AG04450 (cell line): ENCODE measurements at regions not wholly inside any gene's neighbourhood (a gene's known extent, or its start where the extent isn't known, plus 50 kb on each side); places are given as distances from the start of the nearest gene placed in this dataset.

Experiments
- CTCF ChIA-PET: fragments of 300-600, 350-600 bp; formaldehyde crosslinking; extraction: SDS; loops from one replicate; lab custom pipeline; 2022; ENCODE audit warnings: antibody characterized with exemption, inconsistent platforms; lab: Charles Lee
- POLR2A ChIA-PET: fragments of 350-600 bp; formaldehyde crosslinking; extraction: SDS; loops from one replicate; lab custom pipeline; 2021; ENCODE audit warnings: antibody characterized with exemption, inconsistent platforms; lab: Yijun Ruan, JAX
- DNase-seq: peaks from one replicate; pipeline ENCODE4 v3.0.0-alpha.2; 2011; ENCODE audit warnings: low read depth, low spot score
- H3K27ac ChIP-seq: one replicate; pipeline ENCODE4 v1.5.1; 2012; ENCODE audit warnings: low read depth, low read length, control low read depth
- H3K27me3 ChIP-seq: one replicate; pipeline ENCODE4 v1.6.0; 2012; ENCODE audit warnings: low read length; ENCODE audit not compliant: control insufficient read depth, insufficient read depth
- H3K4me3 ChIP-seq: 2 replicates; pipeline ENCODE4 v1.5.1; 2011; ENCODE audit warnings: mild to moderate bottlenecking, low read depth, low read length, control low read depth
- H3K9me3 ChIP-seq: 2 replicates; pipeline ENCODE4 v1.5.1; 2012; ENCODE audit warnings: low read length; ENCODE audit not compliant: control insufficient read depth, insufficient read depth
- TF ChIP-seq, protein P1 (sequence below): IDR thresholded peaks from 2 replicates; pipeline ENCODE4 v1.5.1; 2011; ENCODE audit warnings: low read depth, low read length, control low read depth, inconsistent platforms

DNA sequence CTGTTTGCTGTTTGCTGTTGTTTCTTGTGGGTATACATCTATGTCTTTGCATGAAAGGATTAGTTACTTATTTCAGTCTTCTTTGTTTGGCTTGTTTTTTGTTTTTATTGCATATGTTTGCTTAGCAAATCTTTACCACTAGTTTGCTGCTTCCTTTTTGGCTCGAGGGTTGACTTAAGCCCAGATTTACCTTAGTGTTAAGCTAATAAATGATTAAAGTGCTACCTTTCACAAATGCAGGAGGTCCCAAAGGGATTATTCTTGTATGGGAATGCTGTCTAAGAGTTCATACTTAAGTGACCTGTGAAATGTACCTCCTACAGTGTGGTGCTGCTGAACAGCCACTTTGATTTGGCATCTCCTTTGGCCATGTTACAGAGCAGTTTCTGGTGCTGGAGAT lies 273.5 kb upstream of the NPY start:
- TF ChIP-seq, protein P1, sequence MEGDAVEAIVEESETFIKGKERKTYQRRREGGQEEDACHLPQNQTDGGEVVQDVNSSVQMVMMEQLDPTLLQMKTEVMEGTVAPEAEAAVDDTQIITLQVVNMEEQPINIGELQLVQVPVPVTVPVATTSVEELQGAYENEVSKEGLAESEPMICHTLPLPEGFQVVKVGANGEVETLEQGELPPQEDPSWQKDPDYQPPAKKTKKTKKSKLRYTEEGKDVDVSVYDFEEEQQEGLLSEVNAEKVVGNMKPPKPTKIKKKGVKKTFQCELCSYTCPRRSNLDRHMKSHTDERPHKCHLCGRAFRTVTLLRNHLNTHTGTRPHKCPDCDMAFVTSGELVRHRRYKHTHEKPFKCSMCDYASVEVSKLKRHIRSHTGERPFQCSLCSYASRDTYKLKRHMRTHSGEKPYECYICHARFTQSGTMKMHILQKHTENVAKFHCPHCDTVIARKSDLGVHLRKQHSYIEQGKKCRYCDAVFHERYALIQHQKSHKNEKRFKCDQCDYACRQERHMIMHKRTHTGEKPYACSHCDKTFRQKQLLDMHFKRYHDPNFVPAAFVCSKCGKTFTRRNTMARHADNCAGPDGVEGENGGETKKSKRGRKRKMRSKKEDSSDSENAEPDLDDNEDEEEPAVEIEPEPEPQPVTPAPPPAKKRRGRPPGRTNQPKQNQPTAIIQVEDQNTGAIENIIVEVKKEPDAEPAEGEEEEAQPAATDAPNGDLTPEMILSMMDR = no peak
- POLR2A ChIA-PET = no interaction called here
- CTCF ChIA-PET = no interaction called here
- no peak overlapping the region for H3K4me3 ChIP-seq
- H3K9me3 ChIP-seq = no peaks in the 10 kb centered on the region
- peaks cover 2% of the 10 kb centered on the region for H3K27me3 ChIP-seq
- no peak overlapping the region for H3K27ac ChIP-seq
- no peak for DNase-seq

DNA sequence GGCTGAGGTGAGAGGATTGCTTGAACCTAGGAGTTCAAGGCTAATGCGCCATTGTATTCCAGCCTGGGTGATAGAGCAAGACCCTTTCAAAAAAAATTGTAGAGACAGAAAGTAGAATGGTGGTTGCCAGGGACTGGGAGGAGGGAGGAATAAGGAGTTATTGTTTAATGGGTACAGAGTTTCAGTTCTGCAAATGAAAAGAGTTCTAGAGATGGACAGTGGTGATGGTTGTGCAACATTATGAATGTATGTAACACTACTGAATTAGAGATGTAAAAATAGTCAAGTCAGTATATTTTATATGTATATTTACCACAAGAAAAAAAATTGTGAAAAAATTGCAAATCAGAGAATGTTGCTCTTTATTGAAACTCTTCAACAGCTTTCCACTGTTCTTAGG lies 266.5 kb upstream of the NPY start:
- TF ChIP-seq, protein P1 = no peak
- CTCF ChIA-PET = no interaction called here
- no peaks in the 10 kb centered on the region for H3K9me3 ChIP-seq
- no peak overlapping the region for H3K27ac ChIP-seq
- POLR2A ChIA-PET = no interaction called here
- H3K4me3 ChIP-seq = no peak overlapping the region
- H3K27me3 ChIP-seq = no peaks in the 10 kb centered on the region
- no peak for DNase-seq

DNA sequence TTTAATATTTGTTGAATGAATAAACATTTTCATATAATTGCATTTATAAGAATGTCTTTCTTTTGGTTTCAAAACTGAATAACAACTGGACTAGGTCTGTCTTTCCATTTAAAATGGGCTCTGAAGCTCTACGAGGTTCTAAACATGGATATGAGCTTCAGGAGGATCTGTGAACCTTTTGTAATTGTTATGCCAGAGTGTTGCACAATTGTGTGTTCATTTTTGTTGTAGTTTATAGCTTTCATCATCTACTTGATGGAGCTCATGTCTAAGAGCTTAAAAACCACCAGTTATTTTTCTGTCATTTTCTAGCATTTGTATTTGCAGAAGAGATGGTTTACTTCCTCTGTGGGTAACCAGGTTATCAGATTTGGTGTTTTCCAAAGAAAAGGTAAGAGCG lies 265.7 kb upstream of the NPY start:
- H3K27me3 ChIP-seq = no peaks in the 10 kb centered on the region
- no peak overlapping the region for H3K4me3 ChIP-seq
- POLR2A ChIA-PET = interaction anchor here (0.9 kb wide), 1 partner anchor 199 kb away, joined by 5 read pairs; no protein-coding TSS in a partner anchor
- no peaks in the 10 kb centered on the region for H3K9me3 ChIP-seq
- H3K27ac ChIP-seq = no peak overlapping the region
- TF ChIP-seq, protein P1 = no peak
- CTCF ChIA-PET = interaction anchor here (0.5 kb wide), 1 partner anchor 472 kb away, joined by 3 read pairs; no protein-coding TSS in a partner anchor
- no peak for DNase-seq

DNA sequence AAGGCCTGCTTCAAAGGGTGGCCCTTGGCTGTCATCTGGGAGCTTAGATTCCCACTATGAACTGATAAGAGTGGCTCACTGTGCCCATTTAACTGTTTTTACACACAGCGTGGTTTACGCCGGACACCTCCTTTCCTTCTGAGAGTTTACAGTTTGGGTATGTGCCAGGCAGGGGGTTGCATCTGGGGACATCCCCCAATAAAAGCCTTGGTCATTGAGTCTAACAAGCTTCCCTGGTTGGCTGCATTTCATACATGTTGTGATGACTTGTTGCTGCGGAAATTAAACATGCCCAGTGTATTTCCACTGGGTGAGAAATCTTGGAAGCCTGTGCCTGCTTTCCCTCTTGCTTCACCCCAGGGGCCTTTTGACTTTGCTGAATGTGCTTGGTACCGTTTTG lies 264.1 kb upstream of the NPY start:
- CTCF ChIA-PET = no interaction called here
- no peaks in the 10 kb centered on the region for H3K27me3 ChIP-seq
- H3K9me3 ChIP-seq = no peaks in the 10 kb centered on the region
- H3K4me3 ChIP-seq = no peak overlapping the region
- DNase-seq = no peak
- POLR2A ChIA-PET = no interaction called here
- TF ChIP-seq, protein P1 = no peak
- H3K27ac ChIP-seq = no peak overlapping the region

DNA sequence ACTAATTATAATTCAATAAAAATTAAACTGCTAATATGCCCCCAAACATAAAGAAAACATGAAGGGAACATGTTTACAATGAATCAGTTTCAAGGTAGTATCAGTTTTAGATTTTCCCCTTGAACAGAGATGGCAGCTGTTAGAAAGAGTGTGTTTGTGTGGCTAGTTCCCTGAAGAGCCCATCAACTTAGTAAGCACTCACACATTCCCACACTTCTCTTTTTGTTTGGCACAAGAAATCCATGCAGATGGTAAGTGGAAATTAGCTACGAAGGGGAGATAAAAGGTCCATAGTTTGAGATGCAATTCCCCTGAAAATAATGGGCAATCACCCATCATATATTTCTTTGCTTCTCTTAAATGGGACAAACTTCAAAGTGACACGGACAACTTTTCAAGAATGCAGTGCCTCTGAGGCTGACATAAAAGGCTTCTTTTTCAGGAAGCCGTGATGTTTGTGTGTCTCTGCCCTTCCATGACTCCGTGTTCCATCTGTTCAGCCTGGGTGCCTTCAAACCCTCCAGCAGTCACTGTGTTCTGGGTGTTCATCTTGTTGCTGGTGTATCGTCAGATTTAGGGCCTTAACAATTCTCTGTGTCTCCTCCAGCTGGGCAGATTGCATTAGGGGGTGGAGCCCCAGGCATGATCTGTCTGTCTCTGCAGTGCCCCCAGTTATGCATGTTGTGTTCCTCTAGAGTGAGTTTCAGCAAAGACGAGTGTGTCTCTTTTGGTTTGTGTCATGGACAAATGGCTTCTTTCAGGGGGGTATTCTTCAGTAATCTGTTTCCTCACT lies 259.5 kb upstream of the NPY start:
- ChIA-PET POLR2A (no interaction called here), CTCF (interaction anchor here (0.9 to 1.3 kb wide), 2 partner anchors 788 to 1156 kb away, joined by 4 read pairs; a partner anchor contains a TSS)
- H3K4me3 ChIP-seq = no peak overlapping the region
- DNase-seq = no peak
- peak overlapping the region; percentile 77 for H3K27ac ChIP-seq
- no peaks in the 10 kb centered on the region for H3K27me3 ChIP-seq
- TF ChIP-seq, protein P1 = no peak
- no peaks in the 10 kb centered on the region for H3K9me3 ChIP-seq
